Activated T-cell treated with anti-CD3 and anti-CD28 coated beads for 48 hours (primary cell): ENCODE measurements at regions not wholly inside any gene's neighbourhood (a gene's known extent, or its start where the extent isn't known, plus 50 kb on each side); places are given as distances from the start of the nearest gene placed in this dataset.
"Not testable (repeated sequence)": the region's sequence is repeated elsewhere in the genome, so short reads cannot be mapped to it uniquely, and the experiment has no call there.

Experiments used
- DNase-seq: peaks from one replicate; pipeline ENCODE4 v3.0.0-alpha.2; 2020; ENCODE audit warnings: low read depth

DNA sequence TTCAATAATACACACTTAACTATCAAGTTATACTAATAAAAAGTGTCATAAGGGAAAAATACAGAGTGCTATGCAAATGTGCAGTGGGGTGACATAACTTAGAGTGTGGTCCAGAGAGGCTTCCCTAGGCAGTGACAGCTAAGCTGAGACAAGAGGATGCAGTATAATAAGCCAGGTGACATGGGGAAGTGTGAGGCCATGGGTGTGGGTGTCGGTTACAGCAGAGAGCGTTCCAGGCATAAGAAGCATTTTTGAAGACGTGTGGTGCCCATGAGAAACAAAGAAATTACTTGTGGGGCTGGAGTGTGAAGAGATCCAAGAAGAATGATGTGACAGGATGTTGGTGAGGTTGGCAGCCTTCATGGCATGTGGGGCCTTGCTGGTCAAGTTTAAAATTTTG is 78.1 kb upstream of the PICALM start:
- no peak for DNase-seq

DNA sequence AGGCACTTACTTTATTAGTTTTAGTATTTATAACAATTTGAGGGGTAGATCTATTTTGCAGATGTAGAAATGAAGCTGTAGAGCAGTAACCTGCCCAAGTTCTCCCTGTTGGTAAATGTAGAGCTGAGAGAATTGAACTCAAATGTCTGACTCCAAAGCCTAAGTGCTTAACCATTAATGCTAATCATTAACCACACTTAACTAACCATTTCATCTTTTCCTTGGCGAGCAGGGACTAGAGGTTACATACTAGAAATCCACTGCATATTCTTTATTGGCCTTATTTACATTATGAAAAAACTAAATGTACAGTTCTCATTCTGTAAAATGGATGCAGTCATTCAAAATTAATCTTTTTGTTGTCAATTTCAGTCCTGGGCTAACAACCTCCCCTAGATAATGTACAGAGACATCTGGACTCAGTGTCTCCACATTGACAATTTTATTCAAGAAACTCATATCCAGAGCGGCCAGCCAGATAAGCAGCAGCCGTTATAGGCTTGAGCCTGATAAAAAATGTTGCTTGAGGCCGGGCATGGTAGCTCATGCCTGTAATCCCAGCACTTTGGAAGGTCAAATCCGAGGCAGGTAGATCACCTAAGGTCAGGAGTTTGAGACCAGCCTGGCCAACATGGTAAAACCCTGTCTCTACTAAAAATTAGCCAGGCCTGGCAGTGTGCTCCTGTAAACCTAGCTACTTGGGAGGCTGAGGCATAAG is 76.7 kb upstream of the PICALM start:
- no peak for DNase-seq

DNA sequence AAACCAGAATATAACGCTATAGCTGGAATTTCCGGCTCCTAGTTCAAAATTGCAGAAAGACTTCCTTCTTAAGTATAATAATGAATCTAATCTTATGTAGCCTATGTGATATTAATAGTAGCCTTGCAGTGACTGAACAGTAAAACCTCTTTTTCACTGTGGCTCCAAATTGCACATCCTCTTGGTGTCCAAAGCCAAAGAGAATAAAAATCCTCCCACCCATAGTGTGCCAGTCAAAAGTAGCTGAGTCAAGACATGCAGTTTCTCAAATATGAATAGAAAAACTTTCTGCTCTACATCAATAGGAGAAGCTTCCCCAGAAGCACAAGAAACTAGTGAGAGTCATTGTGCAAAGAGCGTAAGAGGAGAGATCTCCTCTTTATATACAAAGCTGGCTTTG is 76.0 kb upstream of the PICALM start:
- no peak for DNase-seq

DNA sequence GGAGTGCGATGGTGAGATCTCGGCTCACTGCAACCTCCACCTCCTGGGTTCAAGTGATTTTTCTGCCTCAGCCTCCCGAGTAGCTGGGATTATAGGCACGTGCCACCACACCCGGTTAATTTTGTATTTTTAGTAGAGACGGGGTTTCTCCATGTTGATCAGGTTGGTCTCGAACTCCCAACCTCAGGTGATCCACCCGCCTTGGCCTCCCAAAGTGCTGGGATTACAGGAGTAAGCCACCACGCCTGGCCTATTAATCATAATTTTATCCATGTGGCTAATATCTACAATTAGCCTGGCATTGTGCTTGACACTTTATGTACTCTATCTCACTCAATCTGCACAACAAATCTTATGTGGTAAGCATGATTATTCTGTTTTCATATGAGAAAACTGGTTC is 75.2 kb upstream of the PICALM start:
- not testable (repeated sequence) for DNase-seq

DNA sequence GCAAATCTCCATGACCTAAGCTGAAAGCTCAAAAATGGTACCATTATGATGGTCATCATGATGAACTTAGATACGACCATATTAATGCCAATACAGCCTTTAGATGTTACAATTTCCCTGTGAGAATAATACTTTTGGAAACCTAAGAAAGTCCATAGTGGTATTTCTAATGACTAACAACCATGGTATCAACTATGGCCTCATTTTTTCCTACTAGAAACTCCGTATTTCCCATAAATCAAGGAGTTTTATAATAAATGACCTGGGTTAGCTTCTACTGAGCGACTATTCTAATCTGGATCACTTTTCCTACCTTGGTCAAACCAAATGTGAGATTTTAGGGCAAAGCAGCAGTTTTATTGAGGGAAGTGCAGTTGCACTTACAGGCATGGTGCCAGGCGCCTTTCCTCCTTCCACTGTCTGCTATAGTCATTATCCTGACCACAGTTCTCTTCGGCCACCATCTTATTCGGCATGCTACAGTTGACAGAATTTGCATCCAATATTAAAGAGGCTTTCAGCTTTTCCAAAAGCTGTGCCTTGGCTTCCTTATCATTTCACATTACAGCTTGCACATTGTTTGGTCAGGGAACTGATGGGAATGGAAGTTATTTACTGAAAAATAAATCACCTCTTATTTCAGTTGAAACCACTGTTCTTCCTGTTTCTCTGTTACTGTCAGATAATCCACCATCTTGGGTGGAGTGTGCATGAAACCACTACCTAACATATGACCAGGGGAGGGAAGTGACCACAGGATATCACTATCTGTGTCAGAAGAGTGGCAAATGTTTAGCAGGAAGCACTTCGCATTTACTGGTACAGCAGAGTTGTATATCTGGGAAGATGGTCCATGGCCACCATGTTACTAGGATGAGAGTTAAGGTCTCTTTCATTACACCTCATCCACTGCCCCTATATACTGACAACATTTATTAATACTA is 74.5 kb upstream of the PICALM start:
- no peak for DNase-seq

DNA sequence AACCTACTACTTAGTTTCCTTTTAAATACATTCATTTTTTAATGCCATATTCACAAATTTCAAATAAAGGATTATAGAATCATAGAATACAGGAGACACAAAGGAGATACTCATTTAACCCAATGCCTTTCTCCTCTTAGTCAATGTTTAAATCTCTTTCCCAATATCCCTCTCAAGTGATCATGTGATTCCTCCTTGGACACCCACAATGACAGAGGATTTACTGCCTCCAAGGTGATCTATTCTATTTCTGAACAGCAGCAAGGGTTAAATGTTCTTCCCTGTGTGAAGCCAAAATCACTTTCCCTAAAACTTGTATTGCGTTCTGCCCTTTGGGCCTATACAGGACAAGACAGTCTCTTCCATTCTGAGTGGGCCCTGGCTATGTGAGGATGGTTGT is 73.3 kb upstream of the PICALM start:
- DNase-seq: no peak

DNA sequence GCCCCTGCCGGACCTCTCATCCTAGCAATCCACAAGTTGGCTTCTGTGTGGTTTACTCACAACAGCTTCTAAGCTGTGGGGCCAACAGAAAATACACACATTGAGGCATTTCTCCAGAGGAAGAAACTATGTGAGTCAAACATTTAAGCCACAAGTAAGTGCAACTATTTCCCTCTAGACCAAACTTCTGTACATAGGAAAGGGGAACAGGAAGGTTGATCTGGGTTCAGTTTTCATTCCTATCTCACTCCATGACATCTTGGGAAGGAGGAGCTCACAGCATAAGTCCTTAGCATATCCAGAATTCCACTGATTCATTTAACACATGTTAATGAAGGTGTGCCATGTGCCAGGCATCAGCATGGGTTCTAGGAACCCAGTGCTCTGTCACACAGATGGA is 72.8 kb upstream of the PICALM start:
- no peak for DNase-seq

DNA sequence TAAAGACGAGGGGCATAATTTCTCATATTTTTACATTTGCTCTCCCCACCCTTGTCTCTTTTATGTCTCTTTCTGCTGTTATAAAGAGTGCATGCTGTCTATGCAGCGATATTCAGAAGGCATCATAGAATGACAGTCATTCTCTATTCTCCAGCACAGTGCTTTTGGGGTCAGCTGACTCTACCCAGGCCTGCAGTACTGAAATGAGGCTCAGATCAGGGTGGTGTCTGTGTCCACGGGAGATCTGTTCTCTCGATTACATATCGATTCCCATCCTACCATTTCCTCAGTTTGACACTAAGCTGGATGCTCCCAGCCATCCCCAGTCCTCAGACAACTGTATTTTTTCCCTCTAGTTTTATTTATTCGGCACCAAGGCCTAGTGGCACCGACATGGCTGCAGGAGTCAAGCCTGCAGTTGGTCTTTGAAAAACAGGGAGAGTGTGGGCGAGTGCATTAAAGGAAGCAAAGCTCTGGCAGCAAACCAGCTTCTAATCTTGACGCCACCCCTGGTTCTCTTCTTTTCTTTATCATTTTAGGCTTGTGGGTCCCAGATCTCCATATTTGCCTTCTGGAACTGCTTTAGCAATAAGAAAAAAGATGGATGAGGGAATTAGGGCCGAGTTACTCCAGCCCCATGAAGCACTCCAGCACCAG is 71.6 kb upstream of the PICALM start:
- DNase-seq: no peak

DNA sequence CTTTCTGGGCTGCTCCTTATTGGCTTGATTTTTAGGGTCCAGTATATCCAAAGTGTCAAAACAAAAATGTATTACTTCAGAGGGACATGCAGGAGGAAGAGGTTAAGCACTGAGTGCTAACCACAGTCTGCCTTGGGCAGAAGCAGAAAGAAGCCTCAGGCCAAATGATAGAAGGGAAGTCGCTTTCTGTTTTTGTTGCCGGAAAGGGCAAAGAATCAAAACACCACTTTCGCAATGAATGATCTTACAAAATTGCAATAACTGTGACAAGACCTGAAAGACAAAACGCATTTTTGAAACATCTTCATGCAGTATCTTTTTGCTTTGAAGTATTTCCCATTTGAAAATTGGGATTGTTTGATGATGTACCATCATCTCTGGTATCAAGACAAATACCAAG is 70.1 kb upstream of the PICALM start:
- DNase-seq: no peak

DNA sequence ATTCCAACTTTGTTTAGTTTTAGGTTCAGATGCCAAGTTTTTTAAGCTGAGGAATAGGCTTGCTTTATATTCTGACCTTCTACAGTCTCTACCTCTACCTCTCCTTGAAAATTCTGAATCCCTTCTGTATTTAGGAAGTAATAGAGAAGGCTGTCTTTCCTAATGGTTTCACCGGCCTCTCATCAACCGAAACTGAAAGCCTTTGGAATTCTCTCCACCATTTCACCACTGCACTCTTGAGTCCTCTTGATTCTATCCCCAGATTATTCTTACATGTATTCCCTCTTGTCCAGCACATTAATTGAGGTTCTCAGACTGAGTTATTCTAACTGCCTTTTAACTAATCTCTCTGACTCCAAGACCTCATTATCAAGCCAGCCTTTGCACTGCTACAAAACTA is 67.7 kb upstream of the PICALM start:
- DNase-seq: no peak

DNA sequence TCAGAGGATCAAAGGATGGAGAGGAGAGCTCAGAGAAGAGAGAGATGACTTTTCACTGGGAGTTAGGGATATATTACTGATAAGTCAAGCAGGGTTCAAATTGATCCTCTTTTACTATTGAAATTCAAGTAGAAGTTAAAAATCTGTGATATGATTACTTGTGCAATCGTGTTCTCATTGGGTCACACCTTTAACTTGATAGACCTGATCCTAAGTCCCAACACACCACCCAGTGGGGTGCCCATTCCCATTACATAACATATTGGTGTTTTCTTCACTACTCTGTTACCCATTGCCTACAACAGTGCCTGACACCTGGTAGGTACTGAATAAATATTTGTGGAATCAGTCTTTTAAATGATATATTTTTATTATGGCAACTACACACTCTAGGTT is 66.4 kb upstream of the PICALM start:
- no peak for DNase-seq

DNA sequence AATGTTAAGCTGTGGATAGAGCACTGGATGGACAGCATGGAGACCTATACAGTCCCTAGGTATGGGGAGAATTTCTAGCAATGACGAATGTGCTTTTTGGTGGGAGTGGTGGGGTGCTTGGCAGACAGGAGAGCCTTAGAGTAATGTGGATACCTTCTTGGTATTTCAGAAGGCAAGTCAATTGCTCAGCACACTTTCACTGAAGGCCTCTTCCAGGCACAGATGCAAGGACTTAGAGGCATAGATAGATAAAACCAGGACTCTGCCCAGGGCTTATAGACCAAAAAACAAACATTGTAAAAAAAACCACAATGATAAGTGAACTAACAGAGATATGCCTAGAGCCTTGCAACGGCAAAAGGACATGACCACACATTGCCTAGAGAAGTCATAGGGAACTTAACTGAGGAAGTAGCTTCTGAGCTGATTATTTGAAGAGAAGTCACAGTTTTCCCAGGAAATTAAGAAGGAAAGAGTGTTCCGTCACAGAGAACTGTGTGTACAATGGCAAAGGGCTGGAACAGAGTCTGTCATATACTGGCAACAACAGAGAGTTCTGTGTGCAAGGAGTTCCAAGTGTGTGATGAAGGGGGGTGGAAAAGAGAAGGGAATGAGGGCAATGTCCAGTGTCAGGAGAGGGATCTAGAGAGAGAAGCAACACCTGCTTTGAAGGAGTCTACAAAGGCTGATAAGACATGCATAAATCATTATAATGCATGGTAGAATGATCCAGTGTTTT is 65.9 kb upstream of the PICALM start:
- no peak for DNase-seq

DNA sequence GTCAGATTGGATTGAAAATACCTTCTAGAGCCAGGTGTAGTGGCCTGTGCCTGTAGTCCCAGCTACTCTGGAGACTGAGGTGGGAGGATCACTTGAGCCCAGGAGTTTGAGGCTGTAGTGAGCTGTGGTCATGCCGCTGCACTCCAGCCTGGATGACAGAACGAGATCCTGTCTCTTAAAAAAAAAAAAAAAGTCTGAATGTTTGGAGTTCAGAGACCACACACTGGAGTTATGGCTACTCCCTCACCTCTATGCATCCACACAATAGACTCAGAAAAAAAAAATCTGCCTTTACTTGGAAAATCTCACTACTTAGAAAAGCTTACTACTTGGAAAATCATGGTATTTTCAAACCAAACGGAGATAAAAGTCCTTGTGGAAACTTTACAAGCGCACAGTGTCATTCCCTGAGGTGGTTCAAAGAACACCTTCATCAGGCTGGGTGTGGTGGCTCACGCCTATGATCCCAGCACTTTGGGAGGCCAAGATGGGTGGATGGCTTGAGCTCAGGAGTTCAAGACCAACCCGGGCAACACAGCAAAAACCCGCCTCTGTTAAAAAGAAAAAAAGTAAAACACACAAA is 63.9 kb upstream of the PICALM start:
- no peak for DNase-seq

DNA sequence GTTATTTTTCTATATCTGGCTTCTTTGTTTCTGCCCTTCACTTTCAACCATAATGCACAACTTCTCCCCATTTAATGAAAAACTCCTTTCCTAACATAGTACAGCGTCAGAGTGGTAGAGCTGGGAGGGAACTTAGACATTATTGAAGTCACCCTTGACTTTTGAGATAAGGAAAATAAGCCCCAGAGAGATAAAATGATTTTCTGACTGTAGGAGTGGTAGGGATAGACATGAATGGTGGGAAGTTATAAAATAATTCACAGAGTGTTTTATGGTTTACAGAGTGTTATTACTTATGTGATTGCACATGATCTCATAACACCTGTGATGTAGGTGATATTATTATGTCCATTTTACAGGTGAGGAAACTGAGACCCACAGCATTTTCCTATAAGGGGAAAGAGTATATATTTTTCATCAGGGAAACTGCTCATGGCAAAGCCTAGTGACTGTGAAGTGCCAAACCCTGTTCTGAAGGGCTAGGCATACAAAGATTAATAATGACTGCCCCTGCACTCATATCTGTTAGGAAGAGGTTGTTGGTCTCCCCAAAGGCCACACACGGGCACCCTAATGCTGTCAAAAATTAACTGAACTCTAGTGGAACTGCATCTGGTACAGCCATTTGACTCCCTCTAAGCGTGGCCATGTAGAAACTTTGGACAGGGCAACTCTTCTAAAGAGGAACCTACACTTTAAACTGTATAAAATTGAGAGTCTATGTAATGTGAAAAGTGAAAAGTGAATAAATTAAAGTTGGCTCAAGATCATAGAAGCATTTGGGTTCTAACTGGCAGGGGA is 61.1 kb upstream of the PICALM start:
- no peak for DNase-seq

DNA sequence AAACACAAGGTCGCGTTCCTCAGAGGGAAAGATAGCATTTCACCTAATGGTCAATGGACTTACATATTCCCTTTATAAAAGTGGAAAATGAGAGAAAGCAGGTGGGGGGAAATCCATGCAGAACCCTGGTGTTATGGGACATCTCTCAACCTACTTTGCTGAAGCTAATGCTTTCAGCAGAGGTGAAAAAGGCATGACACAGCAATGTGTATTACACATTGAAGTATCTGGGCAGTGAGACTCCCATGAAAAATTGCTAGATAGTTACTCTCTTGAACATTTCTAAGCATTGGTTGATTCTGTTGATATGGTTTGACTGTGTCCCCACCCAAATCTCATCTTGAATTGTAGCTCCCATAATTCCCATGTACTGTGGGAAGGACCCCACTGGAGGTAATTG is 60.0 kb upstream of the PICALM start:
- no peak for DNase-seq

DNA sequence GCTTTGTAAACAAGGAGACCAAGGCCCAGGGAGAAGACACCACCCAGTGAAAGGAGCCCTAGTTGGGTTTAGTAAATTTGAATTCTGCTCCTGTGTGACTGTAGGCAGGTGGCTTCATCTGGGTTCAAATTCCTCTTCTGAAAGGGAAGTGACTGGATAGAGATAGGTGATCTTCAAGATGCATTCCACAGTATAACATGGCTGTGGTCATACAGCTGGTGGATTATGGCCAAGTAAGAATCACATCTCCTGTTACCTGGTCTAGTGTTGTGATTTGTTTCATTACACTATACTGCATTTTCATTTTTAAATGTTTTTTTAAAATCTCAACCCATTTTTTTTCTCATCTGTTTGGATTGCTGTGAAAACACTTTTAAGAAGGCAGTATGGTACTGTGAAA is 58.0 kb upstream of the PICALM start:
- DNase-seq: no peak

DNA sequence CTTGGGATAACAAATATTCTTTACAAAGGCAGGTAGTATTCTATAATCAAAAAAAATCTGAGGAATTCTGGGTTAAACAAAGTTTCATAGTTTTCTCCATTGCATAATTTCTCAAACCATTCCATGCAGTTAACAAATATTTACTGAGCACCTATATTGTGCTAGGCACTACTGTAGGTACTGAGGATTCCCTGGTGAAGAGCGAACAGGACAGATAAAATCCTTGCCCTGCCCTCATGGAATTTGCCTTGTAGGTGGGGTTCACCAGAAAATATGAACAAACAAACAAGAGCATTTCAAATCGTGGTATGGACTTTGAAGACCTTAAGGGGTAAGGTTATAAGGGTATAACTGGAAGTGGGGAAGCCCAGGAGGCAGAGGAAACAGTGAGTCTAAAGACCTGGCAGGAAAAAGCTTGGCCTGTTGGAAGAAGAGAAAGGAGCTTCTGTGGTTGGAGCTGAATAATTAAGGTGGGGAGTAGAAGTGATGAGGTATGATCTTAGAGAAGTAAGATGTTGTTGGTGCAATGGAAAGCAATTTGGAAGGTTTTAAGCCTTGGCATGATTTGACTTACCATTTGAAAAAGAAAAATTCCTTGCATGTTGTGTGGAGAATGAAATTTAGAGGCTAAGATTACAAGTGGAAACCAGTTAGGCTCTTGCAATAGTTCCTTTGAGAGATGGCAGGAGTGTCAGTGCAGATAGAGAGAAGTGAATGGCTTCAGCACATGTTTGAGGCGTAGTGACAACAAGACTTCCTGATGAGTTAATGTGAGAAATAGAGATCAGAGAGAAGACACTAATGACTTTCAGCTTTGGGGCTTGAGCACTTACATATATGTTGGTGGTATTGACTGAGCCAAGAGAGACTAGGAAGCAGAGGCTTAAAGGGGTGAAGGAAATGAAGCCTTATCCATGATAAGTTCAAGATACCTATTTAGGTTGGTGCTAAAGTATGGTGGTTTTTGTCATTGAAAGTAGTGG is 55.7 kb upstream of the PICALM start:
- DNase-seq: no peak

DNA sequence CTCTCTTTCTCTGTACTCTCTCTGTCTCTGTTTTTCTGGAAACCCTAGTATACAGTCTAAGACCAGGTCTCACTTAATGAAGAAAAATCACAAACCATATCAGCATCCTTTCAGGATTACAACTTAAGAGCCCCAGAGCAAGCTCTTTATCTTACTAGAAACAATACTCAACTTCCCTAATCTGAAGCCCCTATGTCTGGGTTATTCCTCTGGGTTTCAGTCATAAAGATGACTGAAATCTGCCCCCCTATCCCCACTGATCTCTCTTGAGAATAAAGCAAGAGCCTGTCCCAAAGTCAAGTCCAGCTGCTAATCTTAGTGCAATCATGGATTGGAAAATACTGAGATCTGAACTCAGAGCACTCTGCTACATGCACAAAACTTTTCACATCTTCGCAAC is 53.9 kb upstream of the PICALM start:
- DNase-seq: no peak

DNA sequence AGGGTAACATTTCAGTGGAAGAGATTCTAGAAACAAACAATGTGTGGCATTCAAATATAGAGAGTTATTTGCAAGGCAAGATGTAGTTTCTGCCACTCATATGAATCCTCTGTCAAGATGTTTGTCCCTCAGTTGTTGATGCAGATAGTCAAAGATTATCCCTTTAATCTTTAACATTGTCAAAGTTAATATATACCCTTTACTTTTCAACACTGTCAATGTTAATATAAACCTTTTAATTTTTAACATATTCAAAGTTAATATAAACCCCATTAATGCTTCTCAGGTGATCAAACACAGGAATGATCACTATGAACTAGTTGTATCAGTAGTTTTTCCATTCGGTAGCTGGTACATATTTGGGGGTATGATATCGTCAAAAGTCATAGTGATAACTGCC is 51.9 kb upstream of the PICALM start:
- no peak for DNase-seq

DNA sequence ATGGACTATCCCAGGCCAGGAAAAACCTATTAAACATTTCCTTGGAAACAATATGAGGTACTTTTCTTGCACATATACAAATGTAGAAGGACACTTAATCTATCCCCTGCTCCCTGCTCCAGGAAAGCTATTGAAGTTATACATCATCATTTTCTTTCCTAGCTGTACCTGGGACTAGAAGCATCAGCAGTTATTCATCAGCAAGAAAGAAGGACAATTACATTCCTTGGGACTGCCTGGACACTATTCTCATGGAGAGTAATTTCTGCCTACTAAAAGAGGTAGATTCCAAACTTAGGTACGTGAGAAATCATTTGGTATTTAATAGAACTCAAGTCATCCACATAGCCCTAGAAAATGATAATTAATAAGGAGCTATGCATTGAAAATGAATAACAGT is 51.0 kb upstream of the PICALM start:
- no peak for DNase-seq
